Mucosa of descending colon (tissue), 3 donors: ENCODE measurements at regions not wholly inside any gene's neighbourhood (a gene's known extent, or its start where the extent isn't known, plus 50 kb on each side); places are given as distances from the start of the nearest gene placed in this dataset.
A peak's percentile ranks its signal among the peaks of the same experiment; 100 is the strongest.

Experiments used
- ATAC-seq: fragments of 200-7000 bp; cut with Tn5 transposase; one replicate; pipeline ENCODE4 v1.9.1; 2020; ENCODE audit warnings: mild to moderate bottlenecking, moderate library complexity
- DNase-seq, 3 donors: peaks; one replicate each; pipeline ENCODE4 v3.0.0-alpha.2; 2020
- H3K36me3 ChIP-seq: fragments of 200-600 bp; one replicate; pipeline ENCODE4 v1.8.0; 2021; ENCODE audit warnings: low read depth, mild to moderate bottlenecking
- H3K4me1 ChIP-seq: fragments of 200-600 bp; one replicate; pipeline ENCODE4 v1.8.0; 2021; ENCODE audit warnings: low read depth, mild to moderate bottlenecking
- H3K4me3 ChIP-seq: fragments of 200-600 bp; one replicate; pipeline ENCODE4 v1.8.0; 2021; ENCODE audit warnings: mild to moderate bottlenecking
- H3K9me3 ChIP-seq: fragments of 200-600 bp; one replicate; pipeline ENCODE4 v1.8.0; 2021; ENCODE audit warnings: mild to moderate bottlenecking
- intact Hi-C, 2 donors: fragments of 100-400 bp; cut with DNase I in 1 of 2; cut with micrococcal nuclease in 1 of 2; formaldehyde crosslinking; loops; one replicate each; pipeline versions ENCODE4 v1.11.0 to v1.11.1; 2022; cut with DNase I, micrococcal nuclease
- TF ChIP-seq, protein P1 (sequence below): fragments of 200-600 bp; IDR thresholded peaks from one replicate; pipeline ENCODE4 v1.8.0; 2022; ENCODE audit warnings: antibody characterized with exemption, mild to moderate bottlenecking
- donor health status: DM: no; HTN: no; CAD: no; lungs with moderate emphysema.
- donor health status: DM: no; HTN: no; CAD: no.
- donor health status: DM: no; HTN: yes; CAD: no.

DNA sequence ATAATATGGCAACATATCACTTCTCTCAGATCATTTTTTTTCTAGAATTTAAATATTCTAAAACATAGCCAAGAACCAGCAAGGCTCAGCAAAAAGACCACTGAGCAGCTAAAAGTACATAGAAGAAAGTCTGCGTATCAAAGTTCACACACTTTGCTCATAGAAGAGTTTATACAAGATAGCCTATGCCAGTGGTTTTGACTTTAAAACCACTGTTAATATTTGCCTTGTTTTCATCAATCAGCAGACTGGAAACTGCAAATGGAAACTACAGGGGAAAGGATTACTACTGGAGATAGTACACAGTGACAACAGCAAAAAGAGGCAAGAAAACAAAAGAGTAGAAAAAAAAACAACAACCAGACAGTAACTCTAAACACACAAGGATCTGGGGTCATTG is 483.3 kb downstream of the ZSWIM6 start:
- DNase-seq: no peak
- Histone ChIP-seq H3K36me3 (no peaks in the 10 kb centered on the region), H3K9me3 (no peaks in the 10 kb centered on the region), H3K4me1 (no peaks in the 10 kb centered on the region), H3K4me3 (no peak overlapping the region)
- intact Hi-C loops: no loop called here
- TF ChIP-seq, protein P1, sequence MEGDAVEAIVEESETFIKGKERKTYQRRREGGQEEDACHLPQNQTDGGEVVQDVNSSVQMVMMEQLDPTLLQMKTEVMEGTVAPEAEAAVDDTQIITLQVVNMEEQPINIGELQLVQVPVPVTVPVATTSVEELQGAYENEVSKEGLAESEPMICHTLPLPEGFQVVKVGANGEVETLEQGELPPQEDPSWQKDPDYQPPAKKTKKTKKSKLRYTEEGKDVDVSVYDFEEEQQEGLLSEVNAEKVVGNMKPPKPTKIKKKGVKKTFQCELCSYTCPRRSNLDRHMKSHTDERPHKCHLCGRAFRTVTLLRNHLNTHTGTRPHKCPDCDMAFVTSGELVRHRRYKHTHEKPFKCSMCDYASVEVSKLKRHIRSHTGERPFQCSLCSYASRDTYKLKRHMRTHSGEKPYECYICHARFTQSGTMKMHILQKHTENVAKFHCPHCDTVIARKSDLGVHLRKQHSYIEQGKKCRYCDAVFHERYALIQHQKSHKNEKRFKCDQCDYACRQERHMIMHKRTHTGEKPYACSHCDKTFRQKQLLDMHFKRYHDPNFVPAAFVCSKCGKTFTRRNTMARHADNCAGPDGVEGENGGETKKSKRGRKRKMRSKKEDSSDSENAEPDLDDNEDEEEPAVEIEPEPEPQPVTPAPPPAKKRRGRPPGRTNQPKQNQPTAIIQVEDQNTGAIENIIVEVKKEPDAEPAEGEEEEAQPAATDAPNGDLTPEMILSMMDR: no peak
- ATAC-seq: no peak

DNA sequence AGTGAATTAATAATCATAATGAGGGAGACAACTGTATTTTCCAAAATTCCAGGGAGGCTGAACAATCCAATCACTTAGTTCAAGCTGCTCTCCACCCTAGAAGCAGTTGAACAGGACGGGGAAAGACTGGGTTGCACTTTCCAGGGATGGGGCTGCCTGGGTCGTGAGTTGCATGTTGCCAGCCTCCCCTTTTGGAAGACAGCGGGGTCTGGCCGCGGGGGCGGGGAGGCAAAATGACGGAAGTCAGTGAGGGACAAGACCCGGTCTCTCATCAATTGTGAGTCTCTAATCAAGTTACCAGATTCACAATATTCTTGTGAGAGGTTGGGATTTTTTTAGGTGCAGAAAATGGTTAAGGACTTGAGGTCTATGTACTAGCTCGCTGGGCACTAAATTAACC is 484.1 kb downstream of the ZSWIM6 start:
- H3K4me3 ChIP-seq: no peak overlapping the region
- no peak for DNase-seq
- ATAC-seq: no peak
- no peaks in the 10 kb centered on the region for H3K9me3 ChIP-seq
- H3K4me1 ChIP-seq: no peaks in the 10 kb centered on the region
- no peaks in the 10 kb centered on the region for H3K36me3 ChIP-seq
- intact Hi-C loops: no loop called here
- TF ChIP-seq, protein P1: no peak

DNA sequence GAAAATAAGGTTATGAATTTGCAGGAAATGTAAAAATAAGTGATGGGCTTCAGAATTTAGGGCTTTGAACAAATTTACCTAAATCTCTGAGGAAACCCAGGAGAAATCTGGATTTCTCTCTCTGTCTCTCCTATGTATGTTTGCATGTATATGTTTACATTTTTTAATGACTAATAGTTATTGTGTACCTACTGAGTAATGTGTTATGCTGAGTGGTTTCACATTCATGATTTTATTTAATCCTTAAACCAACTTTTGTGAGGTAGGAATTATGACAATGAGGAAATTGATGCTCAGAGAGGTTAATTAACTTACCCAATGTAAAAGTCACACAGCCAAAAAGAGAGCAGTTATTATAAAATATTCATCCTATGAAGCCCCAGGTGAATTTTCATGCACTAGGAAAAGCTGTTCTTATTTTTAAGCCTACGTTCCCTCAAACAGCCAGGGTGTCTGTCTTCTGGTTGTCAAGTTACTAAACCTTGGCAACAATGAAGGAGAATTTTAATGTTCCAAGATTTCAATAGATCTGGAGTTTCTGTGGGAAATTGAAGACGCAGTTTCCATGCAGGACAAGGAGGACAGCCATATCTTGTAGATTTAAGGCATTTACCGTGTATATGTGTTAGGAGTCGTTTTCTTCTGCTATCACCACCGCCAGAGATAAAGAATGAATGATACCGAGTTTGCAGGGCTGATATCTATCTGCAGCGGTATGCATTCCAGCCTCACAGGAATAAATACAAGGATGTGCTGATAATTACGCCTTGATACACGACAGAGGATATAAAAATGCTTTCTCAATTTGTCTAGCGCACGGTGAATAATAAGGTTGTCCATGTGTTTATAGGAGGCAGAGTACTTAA is 484.8 kb downstream of the ZSWIM6 start:
- H3K4me1 ChIP-seq: no peaks in the 10 kb centered on the region
- ATAC-seq (no peak), DNase-seq (no peak)
- H3K9me3 ChIP-seq: no peaks in the 10 kb centered on the region
- intact Hi-C loops: no loop called here
- H3K4me3 ChIP-seq: no peak overlapping the region
- no peaks in the 10 kb centered on the region for H3K36me3 ChIP-seq
- TF ChIP-seq, protein P1: no peak

DNA sequence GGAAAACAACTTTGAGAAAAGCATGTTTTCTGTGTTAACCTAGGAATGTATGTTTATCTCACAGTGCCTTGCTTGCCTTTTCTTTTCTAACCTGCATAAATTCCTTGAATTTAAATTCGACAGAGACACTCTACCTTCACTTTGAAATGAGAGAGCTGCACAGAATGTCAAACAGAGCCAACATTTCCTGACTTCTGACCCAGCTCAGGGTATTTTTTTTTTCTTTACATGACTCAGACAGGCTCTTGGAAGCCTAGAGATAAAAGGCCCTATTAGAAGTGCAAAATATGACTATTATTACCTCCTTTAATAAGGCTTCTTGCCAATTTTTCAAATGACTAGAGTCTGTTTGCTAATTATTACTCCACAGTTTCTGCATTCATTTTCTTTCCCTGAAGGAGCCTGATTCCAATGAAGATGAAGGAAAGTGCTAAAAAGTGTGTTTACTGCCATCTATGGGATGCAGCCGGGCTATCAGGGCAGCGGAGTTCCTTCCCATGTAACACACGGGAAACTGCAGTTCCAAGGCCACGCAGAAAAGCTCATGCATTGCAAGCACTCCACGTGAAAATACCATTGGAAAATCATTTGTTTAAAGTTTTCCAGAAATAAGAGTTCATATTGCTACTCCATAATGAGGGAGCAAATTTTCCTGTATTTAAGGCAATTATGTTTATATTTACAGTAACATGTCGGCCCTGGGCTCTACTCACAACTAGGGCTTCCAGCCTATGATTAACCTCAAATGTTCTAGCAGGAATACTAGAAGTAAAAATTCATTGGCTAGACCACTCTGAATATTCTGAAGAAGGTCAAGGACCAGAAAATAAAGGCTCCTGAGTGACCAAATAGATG is 485.6 kb downstream of the ZSWIM6 start:
- Histone ChIP-seq H3K4me1 (no peaks in the 10 kb centered on the region), H3K4me3 (no peak overlapping the region), H3K36me3 (no peaks in the 10 kb centered on the region), H3K9me3 (no peaks in the 10 kb centered on the region)
- TF ChIP-seq, protein P1: peak; percentile 26
- ATAC-seq (peak; percentile 68), DNase-seq (peak in 2 of 3 donors; percentile 43 to 66)
- intact Hi-C loops: no loop called here

DNA sequence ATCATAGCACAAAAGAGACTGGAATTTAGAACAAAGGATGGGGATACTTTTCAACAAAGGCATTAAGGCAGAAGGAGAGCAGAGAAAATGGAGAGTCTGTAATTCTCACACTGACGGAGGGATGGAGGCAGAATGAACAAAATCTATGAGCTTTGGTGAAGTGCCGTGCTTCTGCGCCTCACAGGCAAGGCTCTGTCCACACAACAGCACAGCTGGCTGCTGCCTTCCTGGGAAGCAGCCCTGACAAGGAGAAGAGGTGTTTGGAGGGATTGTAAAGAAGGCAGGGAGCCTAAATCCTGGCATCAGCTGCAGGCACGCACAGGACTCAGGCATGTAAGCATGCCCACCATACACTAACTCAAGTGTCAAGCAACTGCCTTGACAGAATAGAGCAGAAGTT is 485.2 kb upstream of the KIF2A start:
- TF ChIP-seq, protein P1: no peak
- intact Hi-C loops: no loop called here
- ATAC-seq: no peak

More for the DNA sequence above, 485.2 kb upstream of the KIF2A start:
- DNase-seq: no peak
- H3K36me3 ChIP-seq: no peaks in the 10 kb centered on the region
- no peaks in the 10 kb centered on the region for H3K9me3 ChIP-seq
- H3K4me1 ChIP-seq: no peaks in the 10 kb centered on the region
- no peak overlapping the region for H3K4me3 ChIP-seq
